GM23248 (cell line): ENCODE measurements at regions not wholly inside any gene's neighbourhood (a gene's known extent, or its start where the extent isn't known, plus 50 kb on each side); places are given as distances from the start of the nearest gene placed in this dataset.

Experiments used
- DNase-seq: peaks from one replicate; pipeline ENCODE4 v3.0.0-alpha.2; 2015
- H2AFZ ChIP-seq: fragments of 200-600 bp; sonication (generic); 2 replicates; pipeline ENCODE4 v1.6.1; 2016; ENCODE audit warnings: antibody characterized with exemption
- H3F3A ChIP-seq: fragments of 200-600 bp; sonication (generic); 2 replicates; pipeline ENCODE4 v1.6.1; 2016; ENCODE audit warnings: mild to moderate bottlenecking, antibody characterized with exemption, mixed run types; ENCODE audit not compliant: insufficient read depth
- H3K27ac ChIP-seq: fragments of 200-600 bp; sonication (generic); 2 replicates; pipeline ENCODE4 v1.5.1; 2016; ENCODE audit warnings: mild to moderate bottlenecking
- H3K27me3 ChIP-seq: fragments of 200-600 bp; sonication (generic); replicated peaks from 2 replicates; pipeline ENCODE4 v1.6.1; 2016; ENCODE audit warnings: mild to moderate bottlenecking; ENCODE audit not compliant: insufficient read depth
- H3K36me3 ChIP-seq: fragments of 200-600 bp; sonication (generic); 2 replicates; pipeline ENCODE4 v1.6.1; 2016; ENCODE audit warnings: low read depth, mild to moderate bottlenecking
- H3K4me1 ChIP-seq: fragments of 200-600 bp; sonication (generic); 2 replicates; pipeline ENCODE4 v1.6.1; 2016; ENCODE audit warnings: mild to moderate bottlenecking; ENCODE audit not compliant: insufficient read depth
- H3K4me2 ChIP-seq: fragments of 200-600 bp; sonication (generic); one replicate; pipeline ENCODE4 v1.6.1; 2016; ENCODE audit warnings: mild to moderate bottlenecking; ENCODE audit not compliant: unreplicated experiment
- H3K4me3 ChIP-seq: fragments of 200-600 bp; sonication (generic); 2 replicates; pipeline ENCODE4 v1.5.1; 2016; ENCODE audit warnings: mild to moderate bottlenecking
- H3K79me2 ChIP-seq: fragments of 200-600 bp; sonication (generic); 2 replicates; pipeline ENCODE4 v1.6.1; 2016; ENCODE audit warnings: mild to moderate bottlenecking; ENCODE audit not compliant: insufficient read depth
- H3K9ac ChIP-seq: fragments of 200-600 bp; sonication (generic); 2 replicates; pipeline ENCODE4 v1.6.1; 2016; ENCODE audit warnings: mild to moderate bottlenecking
- H3K9me2 ChIP-seq: fragments of 200-600 bp; sonication (generic); 2 replicates; pipeline ENCODE4 v1.6.1; 2016; ENCODE audit warnings: mixed run types, mild to moderate bottlenecking, moderate library complexity; ENCODE audit not compliant: insufficient read depth
- H3K9me3 ChIP-seq: fragments of 200-600 bp; sonication (generic); one replicate; pipeline ENCODE4 v1.6.1; 2017; ENCODE audit warnings: low read depth
- H4K20me1 ChIP-seq: fragments of 200-600 bp; sonication (generic); 2 replicates; pipeline ENCODE4 v1.6.0; 2016; ENCODE audit not compliant: insufficient read depth
- EZH2 ChIP-seq: fragments of 200-600 bp; sonication (generic); IDR thresholded peaks from 2 replicates; pipeline ENCODE4 v1.6.1; 2018; ENCODE audit warnings: antibody characterized with exemption, mild to moderate bottlenecking; ENCODE audit not compliant: insufficient read depth, poor library complexity, severe bottlenecking
- EZH2phosphoT487 ChIP-seq: fragments of 200-600 bp; sonication (generic); IDR thresholded peaks from 2 replicates; pipeline ENCODE4 v1.6.1; 2018; ENCODE audit warnings: antibody characterized with exemption, moderate library complexity, mild to moderate bottlenecking, low read depth; ENCODE audit not compliant: insufficient read depth
- WGBS, 2 experiments: methylation state at CpG; one replicate each; pipeline ENCODE4 v1.1.6; 2015 to 2017; ENCODE audit warnings: low lambda C conversion rate in 2 of 2, low coverage in 1 of 2; ENCODE audit errors: missing lambda C conversion rate in 2 of 2; 5-methylcytosine and 5-hydroxymethylcytosine counted together
- in situ Hi-C: fragments of 300-500 bp; cut with MboI; formaldehyde crosslinking; loops from 2 replicates; pipeline ENCODE4 v1.15.0; 2020

DNA sequence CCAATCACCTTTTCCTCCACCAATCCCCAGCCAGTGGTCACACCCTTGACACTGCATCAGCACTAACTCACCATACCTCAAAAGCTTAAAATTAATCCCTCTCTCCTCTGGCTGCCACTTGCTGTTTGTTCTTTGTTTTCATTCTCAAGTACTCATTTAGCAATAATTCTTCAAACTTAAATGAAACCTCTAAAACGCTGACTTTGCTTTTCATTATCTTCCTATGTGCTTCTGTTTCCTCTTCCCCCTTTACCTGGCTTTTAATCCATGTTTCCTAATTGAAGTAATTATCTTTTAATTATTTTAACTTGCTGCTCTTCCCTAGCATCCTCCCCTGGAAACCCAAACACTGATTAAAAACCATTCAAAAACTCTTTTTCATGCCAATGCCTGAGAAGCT, 348.9 kb upstream of the MEOX2 start:
- Histone ChIP-seq H3K79me2 (no peaks in the 10 kb centered on the region), H3K9me3 (no peaks in the 10 kb centered on the region), H3F3A (no peaks in the 10 kb centered on the region), H3K36me3 (no peaks in the 10 kb centered on the region), H2AFZ (no peak overlapping the region), H3K9me2 (no peaks in the 10 kb centered on the region), H3K9ac (no peak overlapping the region), H3K4me3 (no peak overlapping the region), H3K27me3 (peaks cover 3% of the 10 kb centered on the region; the same call in 1 of the 2 replicates), H4K20me1 (no peaks in the 10 kb centered on the region), H3K27ac (no peak overlapping the region), H3K4me2 (no peak overlapping the region), H3K4me1 (peaks cover 7% of the 10 kb centered on the region; the same call in 1 of the 2 replicates)
- in situ Hi-C loops, result no loop called here
- no peak for DNase-seq
- no peak for TF ChIP-seq EZH2
- TF ChIP-seq EZH2phosphoT487, result no peak
- WGBS, 2 experiments, result 96 to 97% methylated on average over 1 of the region's 1 CpG

DNA sequence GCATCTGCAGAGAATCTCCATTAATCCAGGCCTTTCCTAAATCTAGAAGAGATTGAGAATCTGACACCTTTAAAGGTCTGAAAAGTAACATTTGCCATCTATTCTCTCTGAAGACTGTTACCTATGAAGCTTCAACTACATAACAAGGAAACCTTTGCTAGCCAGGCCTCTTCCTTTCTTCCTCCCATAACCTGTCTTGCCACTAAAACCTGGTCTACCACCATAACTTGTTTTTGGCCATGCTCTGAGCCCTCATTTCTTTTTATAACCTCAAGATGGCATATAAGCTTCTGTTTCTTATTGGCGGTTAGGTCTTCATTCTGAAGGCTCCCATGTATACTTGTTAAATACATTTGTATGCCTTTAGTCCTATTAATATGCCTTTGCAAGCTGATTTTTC, 348.4 kb upstream of the MEOX2 start:
- H3K79me2 ChIP-seq, result no peaks in the 10 kb centered on the region
- TF ChIP-seq EZH2phosphoT487 (no peak), EZH2 (no peak)
- no peak for DNase-seq
- H3K4me2 ChIP-seq, result no peak overlapping the region
- H2AFZ ChIP-seq, result no peak overlapping the region
- no peak overlapping the region for H3K9ac ChIP-seq
- H4K20me1 ChIP-seq, result no peaks in the 10 kb centered on the region
- H3K4me3 ChIP-seq, result no peak overlapping the region
- no peaks in the 10 kb centered on the region for H3K36me3 ChIP-seq
- no peaks in the 10 kb centered on the region for H3F3A ChIP-seq
- H3K9me2 ChIP-seq, result no peaks in the 10 kb centered on the region
- H3K9me3 ChIP-seq, result no peaks in the 10 kb centered on the region
- H3K27ac ChIP-seq, result no peak overlapping the region
- no peaks in the 10 kb centered on the region for H3K27me3 ChIP-seq
- in situ Hi-C loops, result no loop called here
- WGBS, 2 experiments, result 100% methylated on average over 1 of the region's 1 CpG
- H3K4me1 ChIP-seq, result peaks cover 7% of the 10 kb centered on the region; the same call in 1 of the 2 replicates

DNA sequence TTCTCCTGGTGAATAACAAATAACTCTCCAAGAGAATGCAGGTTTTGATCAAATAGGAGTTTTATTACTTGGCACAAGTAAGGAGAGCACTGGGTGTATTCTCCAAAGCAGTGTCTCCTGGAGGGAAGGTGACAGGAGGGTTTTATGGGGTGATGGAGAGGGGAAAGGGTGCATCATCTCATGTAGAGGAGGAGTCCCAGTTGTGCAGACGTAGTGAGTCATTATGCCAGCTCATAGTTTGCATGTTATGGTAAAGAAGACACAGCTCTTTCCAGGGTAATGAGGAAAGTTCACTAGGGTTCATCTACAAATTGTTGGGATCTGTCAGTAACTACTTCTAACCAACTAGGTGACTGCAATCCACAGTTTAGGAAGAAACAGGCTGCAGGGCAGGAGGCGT, 347.9 kb upstream of the MEOX2 start:
- WGBS, 2 experiments, result 50% methylated on average over 2 of the region's 2 CpGs
- no peak overlapping the region for H3K9ac ChIP-seq
- no peaks in the 10 kb centered on the region for H4K20me1 ChIP-seq
- H3K9me2 ChIP-seq, result no peaks in the 10 kb centered on the region
- H3K79me2 ChIP-seq, result no peaks in the 10 kb centered on the region
- no peak overlapping the region for H3K27ac ChIP-seq
- no peaks in the 10 kb centered on the region for H3K27me3 ChIP-seq
- H3K4me1 ChIP-seq, result peaks cover 7% of the 10 kb centered on the region; the same call in 1 of the 2 replicates
- H3K4me3 ChIP-seq, result no peak overlapping the region
- DNase-seq, result peak; percentile 75
- in situ Hi-C loops, result no loop called here
- H2AFZ ChIP-seq, result no peak overlapping the region
- TF ChIP-seq EZH2phosphoT487 (no peak), EZH2 (no peak)
- no peaks in the 10 kb centered on the region for H3F3A ChIP-seq
- no peaks in the 10 kb centered on the region for H3K36me3 ChIP-seq
- no peak overlapping the region for H3K4me2 ChIP-seq
- H3K9me3 ChIP-seq, result no peaks in the 10 kb centered on the region

DNA sequence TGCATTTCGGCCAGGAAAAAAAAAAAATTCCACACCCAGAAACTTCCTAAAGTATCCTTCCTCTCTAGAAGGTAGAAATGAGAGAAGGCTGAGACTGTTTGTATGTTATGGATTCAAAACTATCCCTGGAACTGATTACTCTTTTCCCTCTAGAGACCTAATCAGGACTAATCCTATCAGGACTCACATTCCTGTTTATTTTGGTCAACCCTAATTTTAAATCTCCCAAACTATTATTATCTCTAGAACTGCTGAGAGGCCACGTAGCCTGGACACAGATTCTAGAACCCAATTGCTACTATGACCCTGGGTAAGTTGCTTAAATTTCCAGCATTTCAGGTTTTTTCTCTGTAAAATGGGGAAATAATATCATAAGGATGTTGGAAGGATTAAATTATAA, 346.8 kb upstream of the MEOX2 start:
- no peak overlapping the region for H2AFZ ChIP-seq
- in situ Hi-C loops, result no loop called here
- H3K27ac ChIP-seq, result no peak overlapping the region
- no peak overlapping the region for H3K9ac ChIP-seq
- no peak overlapping the region for H3K4me3 ChIP-seq
- H3F3A ChIP-seq, result peaks cover 10% of the 10 kb centered on the region
- peaks cover 17% of the 10 kb centered on the region for H3K4me1 ChIP-seq
- H3K9me2 ChIP-seq, result no peaks in the 10 kb centered on the region
- WGBS, 2 experiments, result 91 to 96% methylated on average over 2 of the region's 2 CpGs
- DNase-seq, result no peak
- no peaks in the 10 kb centered on the region for H3K27me3 ChIP-seq
- no peaks in the 10 kb centered on the region for H4K20me1 ChIP-seq
- TF ChIP-seq EZH2 (no peak), EZH2phosphoT487 (no peak)
- no peak overlapping the region for H3K4me2 ChIP-seq
- H3K9me3 ChIP-seq, result no peaks in the 10 kb centered on the region
- H3K79me2 ChIP-seq, result no peaks in the 10 kb centered on the region
- H3K36me3 ChIP-seq, result no peaks in the 10 kb centered on the region

- H4K20me1 ChIP-seq, result no peaks in the 10 kb centered on the region
- H3K27me3 ChIP-seq, result no peaks in the 10 kb centered on the region
- TF ChIP-seq EZH2phosphoT487, result no peak
- no peak for TF ChIP-seq EZH2
- H3K9me3 ChIP-seq, result no peaks in the 10 kb centered on the region
- no peaks in the 10 kb centered on the region for H3K36me3 ChIP-seq
- no peak overlapping the region for H3K27ac ChIP-seq
- 38 to 42% methylated on average over 5 of the region's 5 CpGs for WGBS, 2 experiments
- peaks cover 18% of the 10 kb centered on the region for H3F3A ChIP-seq
- peak overlapping the region; percentile 52 for H3K4me2 ChIP-seq
- in situ Hi-C loops, result no loop called here
- no peaks in the 10 kb centered on the region for H3K9me2 ChIP-seq
- H2AFZ ChIP-seq, result no peak overlapping the region
- H3K9ac ChIP-seq, result no peak overlapping the region
- H3K4me3 ChIP-seq, result no peak overlapping the region
- peak; percentile 4 for DNase-seq
- peaks cover 18% of the 10 kb centered on the region for H3K4me1 ChIP-seq
- H3K79me2 ChIP-seq, result no peaks in the 10 kb centered on the region
Observed at GRCh38 chr7:16028636-16029035, 342.2 kb upstream of the MEOX2 start.
